Panc1 (cell line): ENCODE measurements at regions not wholly inside any gene's neighbourhood (a gene's known extent, or its start where the extent isn't known, plus 50 kb on each side); places are given as distances from the start of the nearest gene placed in this dataset.

Source experiments
- ATAC-seq: fragments of 200-7000 bp; cut with Tn5 transposase; 2 replicates; pipeline ENCODE4 v1.9.1; 2020; ENCODE audit warnings: mild to moderate bottlenecking, moderate library complexity
- BruUV-seq: library from RNA; stranded (reverse); fragments of 400-500 nt; replicated peaks from 2 replicates; lab custom pipeline; 2021; lab: Mats Ljungman, UMichigan
- CTCF ChIA-PET: fragments of 300-600 bp; sonication (Branson Sonifier 250); formaldehyde crosslinking; loops from one replicate; lab custom pipeline; 2022; ENCODE audit warnings: antibody characterized with exemption; lab: Charles Lee
- POLR2A ChIA-PET: fragments of 300-600 bp; sonication (Branson Sonifier 250); formaldehyde crosslinking; loops from one replicate; lab custom pipeline; 2022; ENCODE audit warnings: antibody characterized with exemption; lab: Charles Lee
- DNase-seq: peaks from one replicate; pipeline ENCODE4 v3.0.0-alpha.2; 2010; ENCODE audit warnings: low read depth, low spot score
- H3K27ac ChIP-seq: 2 replicates; pipeline ENCODE4 v1.5.1; 2011; ENCODE audit warnings: mild to moderate bottlenecking, low read length, inconsistent platforms
- H3K27me3 ChIP-seq: fragments of 200-500 bp; sonication (Bioruptor generic); 2 replicates; pipeline ENCODE4 v1.6.0; 2014; ENCODE audit warnings: low read length, inconsistent platforms; ENCODE audit not compliant: control insufficient read depth, insufficient read depth
- H3K36me3 ChIP-seq: fragments of 200-500 bp; sonication (Bioruptor generic); 2 replicates; pipeline ENCODE4 v1.5.1; 2014; ENCODE audit warnings: inconsistent platforms, mild to moderate bottlenecking, low read length, moderate library complexity; ENCODE audit not compliant: control insufficient read depth, insufficient read depth
- H3K4me1 ChIP-seq: 2 replicates; pipeline ENCODE4 v1.5.1; 2011; ENCODE audit warnings: inconsistent platforms, mild to moderate bottlenecking, low read length, moderate library complexity; ENCODE audit not compliant: control insufficient read depth, insufficient read depth
- H3K4me3 ChIP-seq, 2 experiments: 2 replicates each; pipeline ENCODE4 v1.5.1; 2011 to 2012; ENCODE audit warnings: low read depth in 2 of 2, low read length in 2 of 2, mild to moderate bottlenecking in 2 of 2, inconsistent platforms in 1 of 2, moderate library complexity in 1 of 2
- H3K9me3 ChIP-seq: fragments of 200-500 bp; sonication (Bioruptor generic); 2 replicates; pipeline ENCODE4 v1.5.1; 2014; ENCODE audit warnings: low read depth, mild to moderate bottlenecking, inconsistent platforms, low read length, moderate library complexity; ENCODE audit not compliant: control insufficient read depth, insufficient read depth
- CTCF ChIP-seq: fragments of 450-650 bp; IDR thresholded peaks from 2 replicates; pipeline ENCODE4 v1.5.1; 2017; ENCODE audit warnings: mild to moderate bottlenecking
- POLR2AphosphoS5 ChIP-seq: IDR thresholded peaks from 2 replicates; pipeline ENCODE4 v1.6.1; 2012; ENCODE audit warnings: mild to moderate bottlenecking, low read depth, low read length, moderate library complexity
- REST ChIP-seq, 2 experiments: IDR thresholded peaks; 2 replicates each; pipeline ENCODE4 v1.6.1; 2011 to 2012; ENCODE audit warnings: low read depth in 2 of 2, control low read depth in 1 of 2, low read length in 1 of 2, mild to moderate bottlenecking in 1 of 2, moderate library complexity in 1 of 2; ENCODE audit not compliant: insufficient read depth in 1 of 2
- SIN3A ChIP-seq: IDR thresholded peaks from 2 replicates; pipeline ENCODE4 v1.6.1; 2012; ENCODE audit warnings: low read depth, mild to moderate bottlenecking, low read length, moderate library complexity, borderline replicate concordance; ENCODE audit not compliant: insufficient read depth
- TCF7L2 ChIP-seq: IDR thresholded peaks from 2 replicates; pipeline ENCODE4 v1.6.1; 2011; ENCODE audit warnings: mild to moderate bottlenecking, low read depth, low read length, inconsistent platforms
- in situ Hi-C: cut with HindIII; loops from 2 replicates; pipeline ENCODE4 v1.10.0; 2016; ENCODE audit warnings: low sequenced_read_pairs, low pct_unique_long_range_greater_than_20kb
- intact Hi-C: fragments of 100-400 bp; cut with micrococcal nuclease; formaldehyde crosslinking; loops from one replicate; pipeline ENCODE4 v1.10.0; 2022; ENCODE audit not compliant: unreplicated experiment

- ChIA-PET CTCF (no interaction called here), POLR2A (no interaction called here)
- no peak overlapping the region for H3K4me3 ChIP-seq
- in situ Hi-C loops (no loop called here), intact Hi-C loops (no loop called here)
- ATAC-seq: no peak
- H3K4me1 ChIP-seq: no peaks in the 10 kb centered on the region
- BruUV-seq: no TSS peak
- H3K27ac ChIP-seq: no peak overlapping the region
- no peak for DNase-seq
- TF ChIP-seq POLR2AphosphoS5: no peak
- no peak for TF ChIP-seq CTCF
- no peak for TF ChIP-seq SIN3A
- no peak for TF ChIP-seq REST (IDR thresholded peaks at IDR 0.05; ENCODE audit: insufficient read depth in 1 of 2, low read depth in 2 of 2, low read length in 1 of 2)
- TF ChIP-seq TCF7L2: no peak
- H3K27me3 ChIP-seq: no peaks in the 10 kb centered on the region; the same call in 1 of the 2 replicates
- no peaks in the 10 kb centered on the region for H3K36me3 ChIP-seq
- H3K9me3 ChIP-seq: no peaks in the 10 kb centered on the region
Observed at GRCh38 chr1:87208931-87209330, 119.7 kb upstream of the LMO4 start.

- Histone ChIP-seq H3K4me1 (no peaks in the 10 kb centered on the region), H3K4me3 (no peak overlapping the region), H3K27ac (no peak overlapping the region), H3K36me3 (no peaks in the 10 kb centered on the region), H3K9me3 (no peaks in the 10 kb centered on the region), H3K27me3 (no peaks in the 10 kb centered on the region)
- intact Hi-C loops: no loop called here
- ChIA-PET POLR2A (no interaction called here), CTCF (no interaction called here)
- DNase-seq (no peak), ATAC-seq (no peak)
- TF ChIP-seq TCF7L2: no peak
- TF ChIP-seq REST (IDR thresholded peaks at IDR 0.05; ENCODE audit: insufficient read depth in 1 of 2, low read depth in 2 of 2, low read length in 1 of 2): no peak
- no peak for TF ChIP-seq SIN3A
- no peak for TF ChIP-seq POLR2AphosphoS5
- TF ChIP-seq CTCF: no peak
- BruUV-seq: no TSS peak
- in situ Hi-C loops: no loop called here
Observed at GRCh38 chr1:87210151-87210550, 118.5 kb upstream of the LMO4 start.
